Erythroblast (primary cell): ENCODE measurements at regions not wholly inside any gene's neighbourhood (a gene's known extent, or its start where the extent isn't known, plus 50 kb on each side); places are given as distances from the start of the nearest gene placed in this dataset.

ENCODE experiments used
- GATA1 ChIP-seq: IDR thresholded peaks from 2 replicates; pipeline ENCODE4 v1.6.1; 2011; ENCODE audit warnings: low read depth, mild to moderate bottlenecking, control low read depth, low read length, moderate library complexity
- POLR2A ChIP-seq: IDR thresholded peaks from 2 replicates; pipeline ENCODE4 v1.6.1; 2011; ENCODE audit warnings: mild to moderate bottlenecking, low read length

GRCh38 chr4:126965877-126966276 is 666.9 kb upstream of the INTU start:
- TF ChIP-seq POLR2A = no peak
- TF ChIP-seq GATA1 = no peak
